NCI-H1105 (cell line): ENCODE measurements at regions not wholly inside any gene's neighbourhood (a gene's known extent, or its start where the extent isn't known, plus 50 kb on each side); places are given as distances from the start of the nearest gene placed in this dataset.
"Not testable (repeated sequence)": the region's sequence is repeated elsewhere in the genome, so short reads cannot be mapped to it uniquely, and the experiment has no call there.

Experiments used
- DNase-seq: peaks from one replicate; lab custom pipeline; 2025; lab: John Stamatoyannopoulos, UW

DNA sequence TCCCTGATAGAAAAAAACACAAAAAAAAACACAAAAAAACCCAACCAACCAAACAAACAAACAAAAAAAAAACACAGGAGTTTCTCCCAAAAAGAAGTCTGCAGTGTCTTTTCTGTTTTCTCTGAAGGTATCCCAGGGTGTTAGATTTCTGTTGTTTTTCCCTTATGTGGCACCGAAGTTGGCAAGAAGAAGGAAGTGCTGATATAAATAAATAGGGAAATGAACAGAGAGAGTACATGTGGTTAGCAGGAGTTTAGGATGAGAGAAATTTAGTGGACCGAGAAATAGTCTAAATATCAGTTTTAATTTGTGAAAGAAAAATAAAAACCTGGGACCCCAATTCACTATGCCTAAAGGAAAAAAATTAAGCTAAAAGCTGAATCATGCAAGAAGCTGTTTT is 287.0 kb upstream of the SGCG start:
- DNase-seq: no peak

DNA sequence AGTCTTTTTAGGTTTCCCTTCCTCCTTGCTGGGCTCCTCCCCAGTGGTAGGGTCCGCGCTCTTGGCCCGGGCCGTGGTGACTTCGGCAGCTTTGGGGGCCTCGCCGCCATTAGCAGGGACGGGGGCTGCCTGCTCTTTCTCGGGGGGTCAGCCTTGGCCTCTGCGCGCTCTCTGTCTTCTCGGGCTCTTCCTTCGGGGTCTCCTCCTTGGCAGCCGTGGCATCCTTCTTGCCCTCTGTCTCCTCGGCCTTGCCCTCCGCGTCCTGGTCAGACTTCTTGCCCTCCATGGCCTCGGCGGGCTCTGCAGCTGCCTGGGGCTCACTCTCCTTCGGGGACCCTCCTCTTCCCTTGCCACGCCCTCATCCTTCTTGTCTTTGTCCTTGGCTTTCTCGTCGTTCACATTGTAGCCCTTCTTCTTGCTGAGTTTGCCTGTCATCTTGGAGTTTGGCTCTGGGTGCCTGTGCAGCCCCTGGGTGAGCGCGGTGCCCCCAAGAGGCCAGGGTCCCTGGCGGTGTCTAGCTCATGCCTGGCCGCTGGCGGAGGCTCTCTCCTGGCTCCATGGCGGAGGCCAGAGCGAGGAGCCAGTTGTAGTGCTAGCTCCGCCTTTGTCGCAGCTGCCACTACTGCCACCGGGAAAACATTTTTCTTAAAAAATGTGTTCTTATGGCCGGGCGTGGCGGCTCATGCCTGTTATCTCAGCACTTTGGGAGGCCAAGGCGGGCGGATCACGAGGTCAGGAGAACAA is 283.0 kb upstream of the SGCG start:
- DNase-seq: no peak

DNA sequence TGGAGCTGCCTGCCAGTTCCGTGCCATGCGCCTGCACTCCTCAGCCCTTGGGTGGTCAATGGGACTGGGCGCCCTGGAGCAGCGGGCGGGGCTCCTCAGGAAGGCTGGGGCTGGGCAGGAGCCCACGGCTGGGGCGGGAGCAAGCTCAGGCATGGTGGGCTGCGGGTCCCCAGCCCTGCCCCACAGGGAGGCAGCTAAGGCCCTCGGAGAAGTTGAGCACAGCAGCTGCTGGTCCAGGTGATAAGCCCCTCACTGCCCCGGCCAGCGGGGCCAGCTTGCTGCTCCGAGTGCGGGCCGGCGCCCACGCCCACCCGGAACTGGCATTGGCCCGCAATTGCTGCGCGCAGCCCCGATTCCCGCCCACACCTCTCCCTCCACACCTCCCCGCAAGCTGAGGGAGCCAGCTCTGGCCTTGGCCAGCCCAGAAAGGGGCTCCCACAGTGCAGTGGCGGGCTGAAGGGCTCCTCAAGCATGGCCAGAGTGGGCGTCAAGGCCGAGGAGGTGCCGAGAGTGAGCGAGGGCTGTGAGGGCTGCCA is 280.3 kb upstream of the SGCG start:
- not testable (repeated sequence) for DNase-seq

DNA sequence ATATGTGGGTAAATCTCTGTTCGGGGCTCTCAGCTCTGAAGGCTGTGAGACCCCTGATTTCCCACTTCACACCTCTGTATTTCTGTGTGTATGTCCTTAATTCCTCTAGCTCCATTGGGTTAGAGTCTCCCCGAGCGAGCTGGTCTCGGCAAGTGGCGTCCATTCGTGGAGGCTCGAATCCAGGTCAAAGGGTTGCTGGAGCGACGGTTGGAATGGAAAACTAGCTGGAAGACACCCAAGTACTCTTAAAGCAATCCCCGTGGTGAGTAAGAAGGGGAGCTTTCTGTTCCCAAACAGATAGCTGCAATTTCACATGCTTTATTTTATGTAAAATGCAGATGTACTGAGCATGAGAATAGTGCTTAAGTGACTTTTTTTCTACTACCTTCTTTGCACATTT is 277.5 kb upstream of the SGCG start:
- DNase-seq: no peak

DNA sequence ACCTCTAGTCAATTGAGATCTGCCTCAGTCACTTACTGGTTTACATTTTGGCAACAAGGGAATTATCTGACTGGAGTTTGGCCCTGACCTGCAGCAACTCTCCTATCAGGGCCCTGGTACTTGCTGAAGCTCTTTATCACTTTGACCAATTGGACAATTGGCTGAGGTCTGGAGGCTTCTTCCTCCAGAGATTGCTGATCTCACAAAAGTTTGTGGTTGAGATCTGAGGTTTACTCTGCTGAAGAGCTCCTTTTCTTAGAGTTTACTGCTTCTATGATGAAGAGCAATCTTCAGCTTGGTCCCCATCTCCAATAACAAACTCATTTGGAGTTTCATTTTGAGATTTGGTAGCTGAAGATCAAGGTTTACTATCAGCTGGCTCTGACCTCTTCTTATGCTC is 276.9 kb upstream of the SGCG start:
- DNase-seq: no peak

DNA sequence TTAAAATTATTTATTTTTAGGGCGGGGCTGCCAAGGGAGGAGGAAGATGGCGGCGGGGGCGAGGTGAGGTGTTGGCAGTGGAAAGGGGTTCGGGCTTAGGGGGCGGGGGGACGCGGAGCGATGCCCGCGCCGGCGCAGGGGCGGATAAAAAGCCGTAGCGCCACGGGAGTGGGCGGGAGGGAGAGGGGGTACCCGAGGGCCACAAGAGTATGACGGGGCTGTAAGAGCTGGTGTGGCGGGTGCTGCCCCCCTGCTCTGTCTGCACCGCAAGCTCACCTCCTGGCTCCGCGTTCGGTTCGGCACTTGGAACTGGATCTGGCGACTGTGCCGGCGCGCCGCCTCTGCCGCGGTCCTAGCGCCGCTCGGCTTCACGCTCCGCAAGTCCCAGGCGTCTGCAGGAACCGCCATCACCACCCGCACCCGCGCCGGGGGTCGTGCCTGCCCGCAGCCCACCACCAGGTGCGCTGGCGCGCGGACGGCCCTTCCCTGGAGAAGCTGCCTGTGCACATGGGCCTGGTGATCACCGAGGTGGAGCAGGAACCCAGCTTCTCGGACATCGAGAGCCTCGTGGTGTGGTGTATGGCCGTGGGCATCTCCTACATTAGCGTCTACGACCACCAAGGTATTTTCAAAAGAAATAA is 265.2 kb upstream of the SGCG start:
- peak; percentile 22 for DNase-seq

DNA sequence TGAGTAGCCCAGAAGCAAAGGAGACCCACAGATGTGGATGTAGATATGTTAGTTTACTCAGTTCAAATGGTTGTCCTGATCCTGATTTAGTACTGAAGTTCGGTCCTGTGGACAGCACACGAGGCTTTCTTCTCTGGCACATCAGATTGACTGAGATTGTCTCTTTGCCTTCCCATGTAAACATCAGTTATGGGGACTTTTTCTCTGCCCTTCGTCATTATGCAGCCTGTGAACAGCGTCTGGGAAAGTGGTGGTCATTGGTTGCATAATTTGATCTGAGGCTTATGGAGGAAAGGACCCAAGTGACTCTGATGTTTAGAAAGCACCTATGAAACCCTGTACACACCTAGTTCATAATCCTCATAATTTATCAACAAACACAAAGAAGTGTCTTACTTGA is 264.5 kb upstream of the SGCG start:
- not testable (repeated sequence) for DNase-seq

DNA sequence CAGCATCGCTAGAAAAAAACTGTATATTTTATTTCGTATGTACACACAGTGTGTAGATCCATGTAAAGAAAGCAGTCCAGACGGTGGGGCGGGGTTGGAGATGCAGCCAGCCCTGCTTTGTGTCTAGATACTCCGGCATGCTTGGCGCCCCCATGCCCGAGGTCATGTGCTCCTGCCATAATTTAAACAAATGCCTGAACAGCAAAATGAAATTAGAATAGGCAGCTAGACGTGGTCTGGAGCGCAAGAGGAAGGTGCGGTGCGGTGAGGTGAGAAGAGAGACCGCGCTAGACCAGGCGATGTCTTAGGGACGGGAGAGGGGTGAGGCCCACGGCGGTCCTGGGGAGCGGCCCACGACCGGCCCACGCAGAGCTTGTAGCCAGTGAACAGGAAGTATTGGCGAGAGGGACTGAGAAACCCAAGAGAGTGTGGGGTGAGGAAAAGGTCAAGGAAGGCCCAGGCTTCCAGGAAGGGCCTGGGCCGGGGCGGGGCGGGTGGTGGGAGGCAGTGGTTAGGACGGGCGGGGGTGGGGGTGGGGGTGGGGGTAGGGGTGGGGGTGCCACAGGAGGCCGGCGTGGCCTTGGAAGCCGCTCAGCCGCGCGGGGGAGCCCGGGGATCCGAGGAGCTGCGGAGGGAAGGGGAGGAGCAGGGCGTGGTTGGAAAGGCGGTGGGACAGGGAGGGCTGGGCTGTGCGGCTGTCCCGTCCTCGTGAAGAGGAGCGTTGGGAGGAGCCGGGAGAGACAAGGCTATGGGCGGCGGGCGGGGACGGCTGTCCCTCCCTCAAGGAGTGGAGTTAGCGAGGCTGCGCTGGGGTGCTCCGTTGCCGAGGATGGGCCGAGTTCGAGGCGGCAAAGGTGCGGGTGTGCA is 254.7 kb upstream of the SGCG start:
- DNase-seq: no peak

DNA sequence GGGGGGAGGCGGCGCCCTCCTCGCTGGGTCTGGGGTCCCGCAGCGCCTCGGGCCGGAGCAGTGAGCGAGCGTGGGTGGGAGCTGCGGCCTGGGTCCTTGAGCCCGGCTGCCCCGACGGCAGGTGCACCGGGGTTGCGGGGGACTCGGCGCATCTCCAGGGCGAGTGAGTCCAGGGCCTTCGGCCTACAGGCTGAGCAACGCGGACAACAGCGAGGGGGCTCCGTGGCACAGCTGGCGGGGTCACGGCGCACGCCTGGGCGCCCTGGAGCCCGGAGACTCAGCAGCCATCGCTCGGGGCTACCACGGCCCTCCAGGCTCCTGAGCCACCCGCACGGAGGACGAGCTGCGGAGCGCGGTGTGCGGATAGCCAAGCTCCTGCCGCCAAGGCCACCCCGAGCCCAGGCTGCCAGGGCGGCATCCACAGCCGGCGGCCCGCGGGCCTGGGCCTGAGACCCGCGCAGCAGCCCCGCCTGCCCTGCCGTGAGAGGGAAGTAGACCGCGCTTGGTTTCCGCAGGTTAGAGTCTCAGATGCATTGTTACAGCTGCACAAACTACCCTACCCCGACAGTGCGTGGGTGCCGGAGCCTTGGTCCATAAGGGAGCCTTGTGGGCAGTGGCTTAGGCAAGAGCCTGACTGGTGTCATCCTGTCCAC is 253.9 kb upstream of the SGCG start:
- no peak for DNase-seq

DNA sequence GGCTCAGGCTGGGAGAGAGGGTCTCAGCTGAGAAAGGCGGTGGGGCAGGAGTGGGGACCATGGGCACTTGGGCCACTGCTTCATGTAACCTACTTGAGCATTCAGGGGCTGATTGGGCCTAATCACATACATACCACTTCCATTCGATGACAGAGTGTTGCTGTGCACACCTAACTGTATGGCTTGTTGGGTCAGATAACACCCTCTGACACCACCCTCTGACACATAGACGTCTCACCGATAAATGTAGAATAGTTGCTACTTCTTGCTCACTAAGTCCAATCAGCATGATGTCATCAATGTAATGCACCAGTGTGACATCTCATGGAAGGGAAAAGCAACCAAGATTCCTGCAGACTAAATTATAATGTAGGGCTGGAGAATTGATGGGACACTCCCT is 252.9 kb upstream of the SGCG start:
- not testable (repeated sequence) for DNase-seq

DNA sequence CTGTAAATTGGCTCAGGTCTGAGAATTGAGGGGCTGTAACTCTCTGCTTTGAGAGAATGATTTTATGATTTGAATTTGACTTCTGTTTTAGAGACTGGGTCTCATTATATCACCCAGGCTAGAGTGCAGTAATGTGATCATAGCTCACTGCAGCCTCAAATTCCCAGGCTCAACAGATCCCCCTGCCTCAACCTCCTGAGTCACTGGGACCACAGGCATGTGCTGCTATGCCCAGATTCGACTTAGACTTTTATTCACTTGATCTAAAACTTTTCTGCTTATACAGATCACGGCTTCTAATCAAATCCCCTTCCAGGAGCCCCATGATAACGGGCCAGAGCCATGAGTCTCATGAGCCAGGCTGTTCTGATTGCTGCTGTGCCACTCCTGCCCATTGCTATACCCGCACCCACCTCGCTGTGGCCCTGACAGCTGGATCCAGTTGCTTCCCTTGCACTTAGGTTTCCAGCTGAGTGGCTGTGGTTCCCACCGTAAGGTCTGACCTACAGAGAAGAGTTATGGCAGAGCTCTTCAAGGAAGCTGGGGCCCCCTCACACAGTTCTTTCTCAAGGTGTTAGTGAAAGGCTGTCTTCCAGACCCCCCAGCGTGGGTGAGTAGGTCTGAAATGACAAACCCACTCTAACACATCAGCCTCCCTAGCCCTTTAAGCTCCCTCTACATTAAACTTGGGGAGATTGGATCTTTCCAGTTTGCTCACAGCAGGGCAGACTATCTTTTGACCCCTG is 251.2 kb upstream of the SGCG start:
- DNase-seq: no peak

DNA sequence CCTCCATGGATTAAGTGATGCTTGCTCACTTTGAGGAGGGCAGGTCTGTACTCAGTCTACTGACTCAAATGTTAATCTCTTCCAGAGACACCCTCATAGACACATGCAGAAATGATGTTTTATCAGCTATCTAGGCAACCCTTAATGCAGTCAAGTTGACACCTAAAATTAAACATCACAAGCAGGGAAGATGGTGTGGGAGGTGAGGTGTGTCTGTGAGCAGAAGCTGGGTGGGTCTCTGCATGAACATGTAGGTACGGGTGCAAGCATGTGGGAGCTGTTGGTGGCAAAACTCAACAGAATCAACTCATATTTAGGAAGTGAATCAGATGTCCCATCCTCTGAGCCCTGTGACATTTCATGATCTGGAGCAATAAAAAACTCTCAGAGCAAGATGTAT is 249.2 kb upstream of the SGCG start:
- DNase-seq: no peak

DNA sequence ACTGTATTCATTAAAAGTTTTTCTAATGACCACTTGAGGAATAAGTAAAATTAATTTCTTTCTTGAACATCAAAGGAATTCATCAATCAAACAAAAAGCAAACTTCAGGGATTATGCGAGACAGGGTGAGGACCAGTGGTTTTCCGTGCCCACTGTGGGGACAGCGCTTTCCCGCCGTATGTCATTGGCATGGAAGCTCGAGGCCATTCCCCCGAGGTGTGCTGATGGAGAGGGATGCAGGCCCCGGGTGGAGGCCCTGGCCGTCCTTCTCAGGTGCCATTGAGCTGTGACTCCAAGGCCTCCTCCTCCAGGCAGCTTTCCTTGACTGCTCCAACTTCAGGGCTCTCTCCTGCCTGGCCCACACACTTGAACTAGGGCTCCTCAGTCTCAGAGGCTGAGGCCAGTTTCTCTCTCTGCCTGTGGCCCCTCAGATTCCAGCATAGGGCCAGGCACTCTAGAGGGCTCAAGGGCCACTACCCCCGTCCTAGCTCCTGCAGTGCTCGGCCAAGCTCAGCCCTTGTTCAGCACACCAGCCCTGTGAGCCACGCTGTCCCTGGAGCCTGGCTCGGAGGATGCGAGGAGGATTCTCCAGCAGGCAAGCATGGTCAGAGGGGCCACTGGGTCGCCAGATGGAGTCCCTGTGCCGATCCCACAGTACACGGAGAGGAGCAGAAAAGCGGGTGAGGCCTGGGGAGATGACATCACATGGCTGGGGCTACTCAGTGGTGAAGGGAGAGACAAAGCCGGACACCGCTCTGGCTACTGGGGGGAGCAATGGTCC is 248.0 kb upstream of the SGCG start:
- not testable (repeated sequence) for DNase-seq

DNA sequence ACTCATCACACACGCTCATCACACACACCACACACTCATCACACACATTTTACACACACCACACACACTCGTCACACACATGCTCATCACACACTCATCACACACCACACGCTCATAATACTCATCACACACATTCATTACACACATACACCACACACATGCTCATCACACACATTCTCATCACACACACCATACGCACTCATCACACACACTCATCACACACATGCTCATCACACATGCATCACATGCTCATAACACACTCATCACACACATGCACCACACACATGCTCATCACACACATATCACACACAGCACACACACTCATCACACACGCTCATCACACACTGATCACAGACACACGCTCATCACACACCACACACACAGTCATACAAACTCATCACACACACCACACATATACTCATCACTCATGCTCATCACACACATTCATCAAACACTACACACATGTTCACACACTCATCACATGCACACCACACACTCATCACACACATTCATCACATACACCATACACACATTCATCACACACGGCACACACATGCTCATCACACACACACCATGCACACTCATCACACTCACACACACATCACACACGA is 247.1 kb upstream of the SGCG start:
- DNase-seq: no peak

DNA sequence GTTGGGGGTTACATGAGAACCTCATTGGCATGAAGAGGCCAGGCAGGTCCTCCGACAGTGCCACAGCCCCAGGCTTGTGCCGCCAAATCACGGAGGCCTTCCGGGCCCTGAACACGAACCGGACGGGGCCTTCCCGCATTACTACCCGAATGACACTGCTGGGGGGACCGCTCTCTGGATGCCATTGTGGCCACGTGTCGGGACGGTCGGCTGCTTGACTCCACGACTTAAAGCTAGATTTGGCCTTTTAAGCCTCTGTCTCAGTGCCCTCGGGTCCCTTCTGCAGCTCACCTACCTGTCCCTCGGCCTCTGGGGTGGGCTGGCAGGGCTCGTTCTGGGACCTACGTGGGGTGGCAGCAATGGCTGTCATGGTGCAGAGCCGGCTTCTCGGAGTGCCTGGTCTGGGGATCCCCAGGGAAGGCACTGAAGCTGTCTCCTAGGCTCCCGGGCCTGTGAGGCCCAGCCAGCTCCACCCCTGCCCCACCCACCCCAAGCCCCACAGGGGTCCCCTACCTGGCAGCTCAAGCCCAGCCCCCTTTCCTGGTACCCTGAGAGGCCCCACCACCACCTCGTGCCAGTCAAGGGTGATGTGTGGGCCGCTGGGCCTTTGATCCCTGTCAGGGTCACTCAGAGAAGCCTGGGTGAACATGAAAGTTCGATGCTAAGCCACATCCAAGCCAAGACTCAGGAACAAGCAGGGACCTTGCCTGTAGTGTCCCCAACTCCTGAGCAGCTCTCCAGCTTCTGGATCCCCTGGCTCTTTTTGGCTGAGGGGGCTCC is 245.8 kb upstream of the SGCG start:
- no peak for DNase-seq

DNA sequence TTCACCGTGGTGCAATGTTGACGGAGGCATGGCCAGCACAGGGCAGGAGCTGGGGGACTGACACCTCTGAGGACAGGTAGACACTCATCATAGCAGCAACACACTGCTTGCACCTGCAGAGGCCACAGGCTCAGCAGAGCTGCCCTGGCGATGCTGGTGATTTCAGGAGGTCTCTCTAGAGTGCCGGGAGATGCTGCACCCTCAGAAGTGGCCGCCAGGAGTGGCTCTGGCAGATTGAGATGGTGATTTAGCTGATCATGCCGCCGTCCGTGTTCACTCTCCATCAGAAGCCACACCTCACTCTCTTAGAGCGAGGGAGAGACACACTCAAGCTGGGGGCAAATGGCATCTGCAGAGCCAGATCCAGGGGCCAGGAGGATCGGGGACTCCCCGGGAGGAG is 244.6 kb upstream of the SGCG start:
- no peak for DNase-seq

DNA sequence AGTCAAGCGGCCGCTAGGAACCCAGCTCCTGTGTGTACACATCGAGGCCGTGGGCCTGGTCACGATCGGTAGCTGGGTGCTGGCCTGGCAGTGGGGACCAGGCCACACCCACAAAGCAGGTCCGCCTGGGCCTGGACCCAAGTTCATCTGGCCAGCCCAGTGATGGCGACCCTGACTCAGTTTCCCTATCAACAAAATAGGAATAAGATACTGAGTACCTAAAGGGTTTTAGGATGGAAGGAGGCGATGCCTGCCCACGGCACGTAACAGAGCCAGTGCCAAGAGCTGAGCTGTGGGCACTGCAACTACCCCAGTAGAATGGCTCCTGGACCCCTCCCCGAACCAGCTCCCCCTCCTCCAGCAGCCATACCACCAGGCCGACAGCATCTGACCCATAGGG is 243.5 kb upstream of the SGCG start:
- DNase-seq: no peak

DNA sequence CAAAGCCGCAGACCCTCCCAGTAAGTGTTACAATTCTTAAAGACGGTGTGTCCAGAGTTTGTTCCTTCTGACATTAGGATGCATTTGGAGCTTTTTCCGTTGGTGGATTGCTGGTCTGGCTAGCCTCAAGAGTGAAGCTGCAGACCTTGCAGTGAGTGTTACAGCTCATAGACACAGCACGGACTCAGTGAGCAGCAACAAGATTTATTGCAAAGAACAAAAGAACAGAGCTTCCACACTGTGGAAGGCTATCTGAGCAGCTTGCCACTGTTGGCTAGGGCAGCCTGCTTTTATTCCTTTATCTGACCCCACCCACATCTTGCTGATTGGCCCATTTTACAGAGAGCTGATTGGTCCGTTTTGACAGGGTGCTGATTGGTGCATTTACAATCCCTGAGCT is 242.8 kb upstream of the SGCG start:
- DNase-seq: no peak

DNA sequence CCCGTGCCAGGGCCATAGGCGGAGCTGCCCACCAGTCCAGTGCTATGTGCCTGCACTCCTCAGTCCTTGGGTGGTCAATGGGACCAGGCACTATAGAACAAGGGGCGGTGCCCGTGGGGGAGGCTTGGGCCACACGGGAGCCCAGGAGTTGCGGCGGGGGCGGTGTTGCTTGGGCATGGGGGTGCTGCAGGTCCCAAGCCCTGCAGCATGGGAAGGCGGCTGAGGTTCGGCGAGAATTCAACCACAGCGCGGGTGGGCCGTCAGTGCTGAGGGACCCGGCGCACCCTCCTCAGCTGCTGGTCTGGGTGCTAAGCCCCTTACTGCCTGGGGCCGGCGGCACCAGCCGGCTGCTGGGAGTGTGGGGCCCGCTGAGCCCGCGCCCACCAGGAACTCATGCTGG is 242.2 kb upstream of the SGCG start:
- DNase-seq: no peak
